HG03469 (cell line): ENCODE measurements at regions not wholly inside any gene's neighbourhood (a gene's known extent, or its start where the extent isn't known, plus 50 kb on each side); places are given as distances from the start of the nearest gene placed in this dataset.

Experiments used
- ATAC-seq: cut with Tn5 transposase; IDR thresholded peaks from one replicate; pipeline ENCODE4 v1.9.1; 2021; ENCODE audit warnings: mild to moderate bottlenecking, moderate library complexity, moderate number of reproducible peaks; ENCODE audit not compliant: unreplicated experiment

DNA sequence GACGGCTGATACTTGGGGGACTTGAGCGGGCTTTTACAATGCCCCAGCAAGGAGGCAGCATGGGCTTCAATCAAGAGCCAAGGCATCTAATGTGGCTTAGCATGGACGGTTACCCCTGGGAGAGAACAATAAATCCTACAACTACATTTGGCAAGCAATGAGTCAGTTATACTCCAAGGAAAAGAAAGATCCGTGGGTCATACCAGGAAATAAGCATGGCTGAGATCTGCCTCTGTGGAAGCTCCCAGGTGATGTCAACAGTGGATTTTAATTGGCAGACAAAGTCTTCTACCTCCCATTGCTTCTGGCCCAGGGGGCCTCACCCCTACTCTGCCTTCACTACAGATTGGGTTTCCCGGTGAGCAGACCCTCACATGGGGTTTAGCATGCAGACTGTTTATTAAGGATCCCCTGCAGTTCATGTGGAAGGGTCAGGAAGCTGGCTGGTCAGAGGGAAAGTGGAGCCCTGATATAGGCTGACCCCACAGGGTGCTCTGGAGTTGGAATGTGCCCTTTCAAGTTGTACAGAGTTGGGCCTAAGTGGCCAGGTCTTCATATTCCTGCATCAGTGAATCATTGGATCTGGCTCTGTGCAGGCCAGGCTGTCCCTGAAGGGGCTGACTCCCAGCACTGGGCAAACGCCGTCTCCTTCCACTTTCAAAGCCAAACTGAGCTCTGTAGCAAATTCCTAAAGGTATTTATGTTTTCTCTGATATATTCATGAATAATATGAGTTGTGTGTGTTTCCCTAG is 91.3 kb upstream of the GGTLC1 start:
- no peak for ATAC-seq

DNA sequence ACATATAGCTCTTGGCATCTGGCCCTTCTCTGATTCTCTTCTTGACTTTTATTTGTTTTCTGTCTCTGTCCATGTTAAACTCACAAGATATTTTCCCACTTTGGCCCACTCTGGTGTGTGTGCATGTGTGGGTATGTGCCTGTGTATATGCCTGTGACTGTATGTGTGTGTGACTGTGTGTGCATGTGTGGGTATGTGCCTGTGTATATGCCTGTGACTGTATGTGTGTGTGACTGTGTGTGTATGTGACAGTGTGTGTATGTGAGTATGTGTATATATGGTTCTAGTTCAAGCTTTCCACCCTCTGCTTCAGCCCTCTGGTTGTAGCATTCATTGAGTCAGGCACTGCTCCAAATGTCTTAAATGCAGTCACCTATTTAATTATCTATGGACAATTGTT is 88.6 kb upstream of the GGTLC1 start:
- ATAC-seq, result no peak

DNA sequence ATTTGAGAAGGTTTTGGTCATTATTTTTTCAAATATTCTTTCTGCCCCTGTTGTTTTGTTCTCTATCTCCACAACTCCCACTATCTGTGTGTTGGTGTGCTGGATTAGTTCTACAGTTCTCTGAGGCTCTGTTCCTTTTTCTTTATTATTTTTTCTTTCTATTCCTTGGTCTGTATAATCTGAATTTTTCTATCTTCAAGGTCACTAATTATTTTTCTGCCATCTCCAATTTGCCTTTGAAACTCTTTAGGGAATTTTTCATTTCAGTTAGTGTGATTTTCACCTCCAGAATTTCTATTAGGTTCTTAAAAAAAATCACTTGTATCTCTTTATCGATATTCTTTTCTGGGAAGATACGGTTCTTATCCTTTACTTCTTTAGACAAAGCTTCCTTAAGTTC is 82.1 kb upstream of the GGTLC1 start:
- no peak for ATAC-seq

DNA sequence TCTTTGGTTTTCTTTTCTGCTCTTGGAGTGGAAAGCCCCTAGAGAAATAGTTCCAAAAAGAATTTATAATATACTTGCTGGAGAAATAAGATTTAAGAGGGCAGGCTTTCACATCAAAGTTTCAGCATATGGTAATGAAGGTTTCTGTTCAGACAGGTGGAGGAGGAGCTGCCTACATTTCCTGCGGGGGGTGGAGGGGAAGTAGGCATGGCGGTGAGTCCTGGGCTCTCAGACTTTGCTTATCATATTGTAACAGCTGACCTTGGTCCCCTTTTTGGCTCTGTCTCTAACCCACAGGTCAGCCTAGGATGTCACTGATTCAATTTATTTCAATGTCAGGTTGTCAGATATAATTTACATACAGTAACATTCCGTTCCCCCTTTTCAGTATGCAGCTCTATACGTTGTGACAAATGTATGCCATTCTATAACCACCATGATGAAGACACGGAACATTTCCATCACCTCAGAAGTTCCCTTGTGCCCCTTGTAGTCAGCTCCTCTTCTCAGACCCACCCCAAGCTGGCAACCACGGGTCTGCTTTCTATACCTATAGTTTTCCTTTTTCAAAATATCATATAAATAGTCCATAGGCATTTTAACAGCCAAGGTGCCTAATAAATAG is 77.6 kb upstream of the GGTLC1 start:
- no peak for ATAC-seq

DNA sequence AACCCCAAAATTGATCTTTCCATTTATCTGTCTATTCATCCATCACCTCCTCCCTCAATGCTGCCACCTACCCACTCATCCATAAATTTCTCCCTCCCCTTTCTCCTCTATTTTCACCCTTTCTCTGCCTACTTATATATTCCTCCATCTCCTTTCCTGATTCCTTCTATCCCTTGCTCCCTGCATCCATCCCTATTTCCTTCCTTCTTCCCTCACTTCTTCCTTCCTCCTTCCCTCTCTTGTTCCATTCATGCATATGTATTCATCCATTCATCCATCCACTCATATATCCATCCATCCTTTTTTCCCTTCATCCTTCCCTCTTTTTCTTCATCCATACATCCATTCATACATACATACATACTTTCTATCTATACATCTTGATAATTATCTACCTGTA is 76.3 kb upstream of the GGTLC1 start:
- no peak for ATAC-seq

DNA sequence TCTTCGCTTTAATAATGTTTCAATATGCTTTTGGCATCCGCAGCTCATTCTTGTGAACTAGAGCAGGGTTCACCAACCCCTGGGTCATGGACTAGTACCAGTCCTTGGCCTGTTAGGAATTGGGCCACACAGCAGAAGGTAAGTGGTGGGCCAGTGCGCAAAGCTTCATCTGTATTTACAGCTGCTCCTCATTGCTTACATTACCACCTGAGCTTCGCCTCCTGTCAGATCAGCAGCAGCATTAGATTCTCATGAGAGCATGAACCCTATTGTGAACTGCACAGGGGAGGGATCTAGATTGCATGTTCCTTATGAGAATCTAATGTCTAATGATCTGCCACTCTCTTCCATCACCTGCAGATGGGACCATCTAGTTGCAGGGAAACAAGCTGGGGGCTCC is 75.5 kb upstream of the GGTLC1 start:
- no peak for ATAC-seq

DNA sequence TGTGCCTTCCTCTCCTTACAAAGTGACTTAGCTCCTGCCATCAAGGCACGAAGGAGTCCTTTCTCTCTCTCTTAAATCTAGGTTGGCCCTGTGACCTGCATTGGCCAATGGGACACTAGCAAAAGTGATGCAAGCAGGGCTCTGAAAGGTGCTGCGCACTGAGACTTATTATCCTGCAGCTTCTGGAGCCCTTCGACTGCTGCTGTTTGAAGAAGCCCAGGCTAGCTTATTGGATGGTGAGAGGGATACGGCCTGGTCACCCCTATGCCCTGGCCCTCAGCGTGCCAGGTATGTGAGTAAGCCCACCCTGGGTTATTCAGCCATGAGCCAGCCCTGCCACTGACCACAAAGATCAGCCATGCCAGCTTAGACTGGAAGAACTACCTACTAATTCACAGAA is 74.5 kb upstream of the GGTLC1 start:
- no peak for ATAC-seq

DNA sequence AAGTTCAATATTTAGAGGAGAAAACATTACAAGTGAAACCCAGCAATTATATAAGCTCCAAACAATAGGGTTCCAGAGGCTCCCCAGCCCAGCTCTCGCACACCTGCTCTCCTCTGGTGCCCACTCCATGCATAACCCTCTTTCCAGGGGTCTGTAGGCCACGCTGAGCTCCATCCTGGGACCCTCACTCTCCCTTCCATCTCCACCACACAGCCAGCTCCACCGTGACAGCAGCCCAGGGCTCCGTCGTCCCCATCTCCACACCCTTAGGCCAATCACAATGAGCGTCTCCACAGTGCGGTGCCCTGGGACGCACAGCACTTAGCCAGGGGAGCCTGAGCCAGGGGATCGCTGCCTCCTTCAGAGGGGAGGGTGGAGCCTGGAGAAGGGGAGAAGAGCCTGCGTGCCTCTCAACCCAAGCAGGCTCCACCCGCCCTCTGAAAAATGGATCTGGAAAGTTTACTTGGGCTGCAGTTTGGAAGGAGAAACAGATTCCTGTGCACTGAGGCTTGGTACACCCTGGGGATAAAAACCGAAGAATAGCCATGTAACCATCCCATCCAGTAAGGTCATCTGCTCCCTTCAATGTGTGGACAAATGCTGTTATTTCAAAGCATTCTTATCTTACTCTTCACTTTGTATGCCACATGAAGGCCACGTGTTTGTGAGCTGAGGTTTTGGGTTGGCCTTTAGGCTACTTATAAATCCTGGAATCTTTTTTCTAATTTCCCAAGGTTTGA is 72.4 kb upstream of the GGTLC1 start:
- ATAC-seq, result no peak

DNA sequence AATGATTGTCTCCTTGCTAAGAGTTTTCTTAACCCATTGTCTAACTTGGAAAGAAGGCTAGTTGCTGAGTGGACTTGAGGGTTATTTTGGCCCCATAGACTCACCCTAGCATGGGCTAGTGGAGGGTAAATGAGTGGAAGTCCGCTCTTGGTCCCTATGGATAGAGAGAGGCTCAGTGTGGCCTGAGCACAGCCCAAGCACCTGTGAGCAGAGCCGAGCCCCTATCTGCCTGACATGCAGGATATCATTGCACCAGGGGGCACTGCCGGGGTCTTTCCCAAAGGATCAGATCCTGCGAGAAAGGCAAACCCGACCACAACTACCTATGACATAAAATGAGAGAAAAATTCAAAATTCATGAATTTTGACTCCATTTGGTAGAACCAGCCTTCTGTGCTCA is 70.6 kb upstream of the GGTLC1 start:
- ATAC-seq, result no peak

DNA sequence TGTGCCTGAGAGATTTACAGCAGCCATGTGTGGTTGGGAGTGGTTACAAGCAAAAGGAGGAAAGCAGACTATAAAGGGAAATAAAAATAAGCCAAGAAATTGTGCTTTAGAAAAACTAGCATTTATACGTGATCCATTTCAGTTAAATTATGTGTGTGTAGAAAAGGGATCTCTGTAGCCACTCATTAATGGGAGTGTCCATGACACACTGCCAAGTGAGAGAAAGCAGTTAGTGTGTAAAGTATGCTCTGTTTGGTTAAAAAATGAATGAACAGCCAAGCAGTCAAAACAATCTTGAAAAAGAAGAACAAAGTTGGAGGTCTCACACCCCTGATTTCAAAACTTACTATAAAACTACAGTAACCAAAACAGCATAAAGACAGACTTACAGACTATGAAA is 67.9 kb upstream of the GGTLC1 start:
- no peak for ATAC-seq

DNA sequence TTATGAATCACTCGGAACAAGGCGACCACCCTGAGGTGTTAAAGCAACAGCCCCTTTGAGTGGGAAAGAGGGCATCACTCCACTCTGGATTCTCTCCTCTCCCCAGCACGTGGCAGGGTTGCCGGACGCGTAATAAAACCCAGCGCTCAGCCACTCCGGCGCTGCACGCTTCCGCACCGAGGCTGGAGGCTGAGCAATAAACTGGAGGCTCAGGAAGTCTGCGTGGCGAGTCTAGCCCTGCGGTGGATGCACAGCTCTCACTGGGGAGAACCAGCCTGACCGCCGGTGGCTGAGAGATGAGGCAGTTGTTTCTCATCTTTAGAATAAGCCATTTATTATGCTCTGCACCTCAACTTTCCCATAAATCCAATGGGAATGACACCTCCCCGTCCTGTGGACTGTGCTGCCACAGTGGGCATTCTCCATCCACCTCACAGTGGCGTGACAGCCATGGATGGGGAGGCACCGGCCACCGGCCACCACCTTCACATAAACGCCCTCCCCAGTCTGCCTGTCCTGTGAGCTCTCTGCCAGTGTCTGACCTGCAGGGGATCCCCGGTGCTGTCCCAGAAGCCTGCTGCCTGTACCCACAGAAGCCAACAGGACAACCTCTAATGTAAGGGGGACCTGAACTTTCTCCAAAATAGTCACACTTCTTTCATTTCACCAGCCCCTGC is 64.2 kb upstream of the GGTLC1 start:
- no peak for ATAC-seq

DNA sequence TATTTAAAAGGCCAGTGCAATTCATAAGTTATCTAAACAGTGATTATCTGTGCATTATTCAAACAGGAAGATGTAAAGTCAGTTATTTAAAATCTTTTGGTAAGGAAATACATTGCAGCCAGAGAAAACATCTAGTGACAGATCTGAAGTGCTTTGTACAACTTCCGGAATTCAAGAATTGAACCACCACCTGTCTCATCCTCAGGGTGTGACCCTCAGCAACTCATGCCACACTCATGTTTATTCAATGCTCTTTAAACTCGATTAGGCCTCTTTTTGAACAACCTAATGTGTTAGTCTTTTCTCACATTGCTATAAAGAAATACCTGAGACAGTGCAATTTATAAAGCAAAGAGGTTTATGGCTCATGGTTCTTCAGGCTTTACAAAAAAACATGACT is 62.6 kb upstream of the GGTLC1 start:
- ATAC-seq, result no peak

DNA sequence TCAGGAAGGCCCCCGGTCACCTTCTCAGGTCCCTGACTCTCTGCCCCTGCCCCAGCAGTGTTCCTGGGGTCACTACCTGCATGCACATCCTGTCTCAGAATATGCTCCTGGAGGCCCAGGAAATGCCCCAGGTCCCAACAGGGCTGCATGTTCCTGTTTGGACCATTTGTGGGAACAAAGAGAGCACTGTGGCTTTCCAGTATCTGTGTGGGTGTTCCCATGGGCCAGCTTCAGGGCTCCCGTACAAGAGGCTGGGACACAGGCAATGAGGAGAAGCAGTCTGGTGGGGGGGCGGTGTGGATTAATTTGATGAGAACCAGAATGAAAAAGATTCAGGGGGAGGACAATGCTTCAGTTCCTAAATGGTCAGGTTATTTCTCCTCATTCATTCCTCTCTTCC is 61.5 kb upstream of the GGTLC1 start:
- ATAC-seq, result no peak

DNA sequence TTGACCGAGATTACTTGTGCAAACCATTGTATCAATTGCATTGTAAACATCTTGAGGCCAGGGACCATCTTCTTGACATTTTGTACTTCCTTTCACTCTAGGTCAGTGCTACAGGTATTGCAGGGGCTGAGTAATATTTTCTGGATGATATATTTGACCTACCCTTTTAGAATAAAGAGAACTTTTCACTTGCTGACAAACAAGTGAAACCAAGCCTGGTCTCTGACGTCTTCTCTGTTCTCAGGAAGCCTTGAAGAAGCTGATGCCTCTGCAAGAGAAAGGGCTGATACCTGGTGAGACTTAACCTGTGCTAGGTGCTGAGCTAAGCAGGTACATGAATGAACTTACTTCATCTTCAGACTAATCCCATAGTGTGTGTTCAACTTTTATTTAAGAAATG is 60.5 kb upstream of the GGTLC1 start:
- no peak for ATAC-seq

DNA sequence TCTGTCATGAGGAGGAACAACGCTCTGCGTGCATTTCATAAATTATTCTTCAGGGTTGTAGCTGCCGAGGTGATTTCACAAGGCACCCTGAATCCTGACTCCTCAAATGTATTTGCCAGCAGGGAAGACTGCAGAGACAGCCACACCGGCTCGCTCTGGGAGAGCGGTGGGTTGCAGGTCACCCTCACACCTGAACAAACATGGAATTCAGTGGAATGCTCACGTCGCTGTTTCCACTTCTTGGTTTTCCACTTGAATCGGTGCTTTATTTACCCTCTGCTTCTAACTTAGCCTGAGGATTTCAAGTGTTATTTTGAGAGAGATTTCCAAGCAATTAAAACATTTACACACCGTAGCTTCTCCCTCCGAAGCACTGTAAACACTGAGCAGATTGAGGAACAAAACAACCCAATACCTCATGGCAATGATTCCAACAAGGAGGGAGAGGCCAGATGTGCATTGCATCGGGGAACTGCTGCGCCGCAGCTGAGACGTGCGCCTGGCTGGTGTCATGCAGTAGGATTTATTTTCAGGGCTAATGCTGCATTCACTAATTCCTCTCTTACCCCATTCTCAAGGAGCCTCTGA is 59.5 kb upstream of the GGTLC1 start:
- ATAC-seq, result no peak

DNA sequence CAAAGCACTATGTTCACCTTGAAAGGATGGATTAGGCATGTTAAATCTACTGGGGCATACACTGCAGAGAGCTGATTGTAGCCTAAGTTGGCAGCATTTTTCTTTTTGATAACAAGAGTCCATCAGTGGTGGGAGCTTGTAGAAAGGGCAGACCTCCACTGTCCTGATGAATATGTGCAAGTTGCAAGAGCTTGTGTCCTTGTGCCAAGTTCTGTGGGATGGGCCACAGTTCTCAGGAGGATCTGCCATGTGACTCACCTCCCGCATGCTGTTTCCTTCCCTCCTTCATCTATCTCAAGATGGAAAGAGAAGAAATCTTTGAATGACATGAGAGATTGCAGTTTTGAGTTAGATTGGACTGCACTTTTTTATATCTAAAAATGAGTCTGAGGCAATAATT is 58.3 kb upstream of the GGTLC1 start:
- no peak for ATAC-seq

DNA sequence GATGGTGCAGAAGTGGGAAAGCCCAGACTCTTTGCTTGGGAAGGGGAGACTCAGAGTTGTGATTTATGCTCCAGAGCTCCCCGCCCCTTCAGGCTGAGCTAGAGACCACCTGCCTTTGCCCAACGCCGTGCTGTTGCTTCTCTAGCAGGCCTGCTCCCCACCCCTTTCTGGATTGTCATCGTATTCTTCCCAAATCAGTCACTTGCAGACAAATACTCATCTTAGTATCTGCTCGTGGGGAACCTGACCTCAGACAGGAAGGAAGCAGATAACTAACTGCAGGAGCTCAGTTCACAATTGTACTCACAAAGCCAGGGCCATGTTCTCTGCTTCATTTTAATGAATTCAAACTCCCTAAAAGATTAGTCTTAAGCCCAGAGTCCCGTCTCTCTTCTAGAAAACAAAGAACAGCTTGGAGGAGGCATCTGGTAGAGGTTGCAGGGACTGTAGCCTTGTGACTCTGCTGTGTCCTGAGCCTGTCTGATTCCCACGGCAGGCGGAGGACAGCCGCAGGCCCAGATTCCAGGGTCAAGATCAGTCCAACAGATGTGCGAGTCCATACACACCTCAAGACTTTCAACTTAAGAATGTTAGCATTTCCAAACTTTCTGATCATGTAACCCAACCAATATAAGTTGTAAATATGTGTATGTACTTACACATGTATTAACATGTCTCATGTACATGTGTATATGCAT is 57.2 kb upstream of the GGTLC1 start:
- no peak for ATAC-seq

DNA sequence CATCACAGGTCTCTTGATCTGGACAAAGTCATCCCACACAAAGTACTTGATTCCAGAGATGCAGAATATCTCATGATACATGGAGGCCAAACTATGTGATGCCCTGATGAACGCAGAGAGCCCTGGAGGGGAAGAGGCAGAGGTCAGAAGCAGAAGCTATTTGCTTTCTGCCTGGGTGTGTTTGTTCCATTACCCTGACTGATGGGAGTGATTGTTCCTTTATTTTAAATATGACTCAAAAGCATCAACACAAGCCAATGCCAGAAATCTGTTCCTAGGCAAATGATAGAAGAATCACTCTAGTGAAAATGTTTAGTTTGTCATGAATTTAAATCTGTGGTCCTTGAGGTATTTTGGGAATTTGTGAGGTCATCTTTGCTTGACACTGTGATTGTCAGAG is 54.7 kb upstream of the GGTLC1 start:
- ATAC-seq, result no peak

DNA sequence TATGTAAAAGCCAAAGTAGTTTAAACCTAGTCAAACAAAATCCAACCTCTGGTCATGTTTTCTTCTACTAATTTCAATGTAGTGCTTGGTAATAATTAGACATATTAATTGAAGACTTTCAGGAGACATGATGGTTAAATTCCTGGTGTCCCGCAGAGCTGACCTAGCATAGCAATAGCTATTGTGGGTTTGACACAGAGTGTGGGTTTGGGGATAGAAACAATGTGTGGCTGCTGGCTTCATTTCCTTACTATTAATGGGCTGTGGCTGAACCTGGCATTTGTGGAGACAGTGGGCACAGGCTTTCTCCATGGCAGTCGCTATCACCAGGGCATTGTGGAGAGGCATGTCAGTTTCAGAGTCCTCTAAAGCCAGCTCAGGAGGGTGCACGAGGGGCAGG is 54.1 kb upstream of the GGTLC1 start:
- no peak for ATAC-seq

DNA sequence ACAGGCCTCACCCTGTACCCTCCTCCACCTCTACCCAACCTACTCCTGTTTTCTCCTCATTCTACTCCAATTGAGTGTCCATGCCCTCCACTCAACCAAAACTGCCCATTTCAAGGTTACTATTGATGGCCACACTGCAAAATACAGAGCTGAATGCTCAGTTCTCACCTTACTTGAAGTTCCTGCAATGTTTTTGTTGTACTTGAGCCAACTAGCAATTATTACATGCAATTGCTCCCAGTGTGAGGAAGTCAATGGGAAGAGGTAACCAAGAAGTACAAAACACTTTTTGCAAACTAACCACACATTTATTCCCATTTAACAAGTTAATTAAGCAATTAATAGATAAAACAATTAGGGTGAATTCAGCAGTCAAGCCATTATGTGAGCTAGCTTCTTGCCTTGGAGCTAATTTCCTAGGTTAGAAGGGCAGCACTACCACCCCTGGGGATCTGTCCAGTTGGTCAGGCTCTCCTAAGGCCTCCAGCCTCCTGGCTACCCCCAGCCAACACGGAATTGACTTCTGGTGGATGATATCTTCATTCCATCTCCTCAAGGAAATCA is 52.4 kb upstream of the GGTLC1 start:
- no peak for ATAC-seq
